T-helper 17 cell (primary cell): ENCODE measurements at regions not wholly inside any gene's neighbourhood (a gene's known extent, or its start where the extent isn't known, plus 50 kb on each side); places are given as distances from the start of the nearest gene placed in this dataset.

Source experiments
- ATAC-seq: fragments of 150-1000 bp; cut with Tn5 transposase; 2 replicates; pipeline ENCODE4 v1.10.0; 2021; ENCODE audit warnings: mild to moderate bottlenecking, moderate library complexity
- DNase-seq, 3 donors: peaks; one replicate each; pipeline versions ENCODE4 v3.0.0 to v3.0.0-alpha.2; 2020 to 2021
- H3K9me3 ChIP-seq: one replicate; pipeline ENCODE4 v1.7.0; 2013; ENCODE audit warnings: low read length, mild to moderate bottlenecking; ENCODE audit not compliant: control insufficient read depth, poor library complexity, severe bottlenecking
- H3K27ac Mint-ChIP-seq: one replicate; pipeline ENCODE4 v1.8.0; 2022; ENCODE audit warnings: mild to moderate bottlenecking, moderate library complexity, mixed read lengths
- H3K27me3 Mint-ChIP-seq: one replicate; pipeline ENCODE4 v1.8.0; 2022; ENCODE audit warnings: mixed read lengths
- H3K36me3 Mint-ChIP-seq: one replicate; pipeline ENCODE4 v1.8.0; 2022; ENCODE audit warnings: low read depth, mixed read lengths
- H3K4me1 Mint-ChIP-seq: one replicate; pipeline ENCODE4 v1.8.0; 2022; ENCODE audit warnings: mild to moderate bottlenecking, mixed read lengths
- H3K4me3 Mint-ChIP-seq: one replicate; pipeline ENCODE4 v1.8.0; 2022; ENCODE audit warnings: mild to moderate bottlenecking, moderate library complexity, mixed read lengths

GRCh38 chr6:33947916-33948594 lies 144.3 kb upstream of the MLN start:
- ATAC-seq (no peak), DNase-seq (no peak)
- H3K4me1 Mint-ChIP-seq = no peaks in the 10 kb centered on the region
- H3K36me3 Mint-ChIP-seq = peaks cover 2% of the 10 kb centered on the region
- no peak overlapping the region for H3K4me3 Mint-ChIP-seq
- no peaks in the 10 kb centered on the region for H3K9me3 ChIP-seq
- H3K27ac Mint-ChIP-seq = no peak overlapping the region
- H3K27me3 Mint-ChIP-seq = peaks cover 6% of the 10 kb centered on the region

DNA sequence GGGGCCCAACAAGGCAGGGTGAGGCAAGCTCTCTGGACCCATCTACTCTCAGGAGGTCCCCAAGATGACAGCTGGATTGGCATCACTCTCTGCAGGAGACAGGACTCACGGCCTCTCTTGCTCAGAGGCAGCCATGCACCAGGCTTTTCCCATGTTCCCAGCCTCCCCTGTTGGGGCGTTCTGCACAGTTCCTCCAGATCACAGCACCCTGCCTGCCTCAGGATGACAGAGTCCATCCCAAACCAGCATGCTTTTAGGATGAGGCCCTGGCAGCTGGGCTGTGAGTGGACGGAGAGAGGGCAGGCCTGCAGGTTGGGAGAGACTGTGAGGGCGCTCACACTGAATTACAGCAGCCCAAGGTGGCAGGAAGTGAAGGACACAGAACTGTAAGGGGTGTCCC lies 143.2 kb upstream of the MLN start:
- Mint-ChIP-seq H3K4me1 (no peaks in the 10 kb centered on the region), H3K4me3 (no peak overlapping the region), H3K36me3 (peaks cover 2% of the 10 kb centered on the region), H3K27ac (no peak overlapping the region), H3K27me3 (peaks cover 4% of the 10 kb centered on the region)
- H3K9me3 ChIP-seq = no peaks in the 10 kb centered on the region
- no peak for ATAC-seq
- DNase-seq = no peak

DNA sequence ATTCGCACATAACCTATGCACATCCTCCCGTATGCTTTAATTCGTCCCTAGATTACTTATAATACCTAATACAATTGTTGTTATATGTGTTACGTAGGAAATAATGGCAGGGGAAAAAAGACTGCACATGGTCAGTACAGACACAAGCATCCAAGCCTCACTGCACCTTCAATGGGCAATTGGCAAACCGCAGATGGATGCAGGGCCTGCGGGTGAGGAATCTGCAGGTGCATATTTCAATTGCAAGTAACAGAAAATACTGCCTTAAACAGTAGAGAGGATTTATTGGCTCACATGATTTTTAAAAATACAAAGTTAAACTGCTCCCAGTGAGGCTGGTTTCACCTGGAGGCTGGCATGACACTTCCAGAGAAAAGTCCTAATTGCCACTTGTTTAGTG lies 142.1 kb upstream of the MLN start:
- Mint-ChIP-seq H3K4me1 (no peaks in the 10 kb centered on the region), H3K36me3 (peaks cover 2% of the 10 kb centered on the region), H3K4me3 (no peak overlapping the region), H3K27ac (no peak overlapping the region), H3K27me3 (peaks cover 4% of the 10 kb centered on the region)
- DNase-seq = no peak
- ATAC-seq = no peak
- H3K9me3 ChIP-seq = no peaks in the 10 kb centered on the region

DNA sequence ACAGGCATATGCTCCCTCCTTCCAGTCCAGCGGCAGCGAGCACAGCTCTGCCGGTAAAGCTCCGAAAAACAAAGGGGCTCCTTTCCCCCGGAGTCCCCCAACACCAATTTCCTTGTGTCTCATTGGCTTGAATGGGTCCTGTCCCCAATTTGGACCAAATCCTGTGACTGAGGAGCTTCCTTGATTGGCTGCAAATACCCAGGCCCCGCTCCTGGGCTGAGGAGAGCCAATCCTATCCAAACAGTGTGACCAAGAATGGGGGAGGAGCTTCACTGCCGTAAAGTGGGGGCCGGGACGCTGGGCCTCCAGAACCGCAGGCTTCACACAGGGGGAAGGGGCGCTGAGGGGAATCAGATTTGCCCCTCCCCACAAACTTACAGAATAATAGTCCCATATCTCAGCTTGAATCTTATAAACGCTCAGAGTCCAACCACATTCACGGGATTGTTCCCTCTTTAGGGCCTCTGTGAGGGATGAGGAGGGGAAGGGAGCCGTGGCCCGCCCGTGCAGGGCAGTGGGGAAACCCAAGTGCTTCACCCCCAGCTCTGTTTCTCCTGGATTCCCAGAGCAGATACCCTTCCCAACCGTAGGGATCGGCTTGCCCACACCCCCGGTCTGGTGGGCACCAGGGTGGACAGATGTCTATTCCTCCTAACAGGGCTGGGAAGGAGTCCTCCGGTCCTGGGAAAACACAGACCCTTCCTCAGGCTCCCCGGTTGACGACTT lies 141.0 kb upstream of the MLN start:
- DNase-seq (no peak), ATAC-seq (no peak)

GRCh38 chr6:33936886-33937285 lies 133.1 kb upstream of the MLN start:
- DNase-seq = no peak
- ATAC-seq = no peak
- no peaks in the 10 kb centered on the region for H3K36me3 Mint-ChIP-seq
- no peaks in the 10 kb centered on the region for H3K9me3 ChIP-seq
- no peak overlapping the region for H3K27ac Mint-ChIP-seq
- peaks cover 44% of the 10 kb centered on the region for H3K27me3 Mint-ChIP-seq
- H3K4me3 Mint-ChIP-seq = no peak overlapping the region
- H3K4me1 Mint-ChIP-seq = peaks cover 3% of the 10 kb centered on the region

More for the DNA sequence above, 141.0 kb upstream of the MLN start:
- Mint-ChIP-seq H3K27ac (no peak overlapping the region), H3K4me1 (no peaks in the 10 kb centered on the region), H3K4me3 (no peak overlapping the region), H3K27me3 (peaks cover 12% of the 10 kb centered on the region), H3K36me3 (peaks cover 2% of the 10 kb centered on the region)
- no peaks in the 10 kb centered on the region for H3K9me3 ChIP-seq

GRCh38 chr6:33935439-33936080 lies 131.8 kb upstream of the MLN start:
- Mint-ChIP-seq H3K36me3 (peaks cover 4% of the 10 kb centered on the region), H3K4me3 (no peak overlapping the region), H3K4me1 (peaks cover 3% of the 10 kb centered on the region), H3K27me3 (peaks cover 47% of the 10 kb centered on the region), H3K27ac (no peak overlapping the region)
- no peaks in the 10 kb centered on the region for H3K9me3 ChIP-seq
- ATAC-seq = no peak
- DNase-seq = no peak

DNA sequence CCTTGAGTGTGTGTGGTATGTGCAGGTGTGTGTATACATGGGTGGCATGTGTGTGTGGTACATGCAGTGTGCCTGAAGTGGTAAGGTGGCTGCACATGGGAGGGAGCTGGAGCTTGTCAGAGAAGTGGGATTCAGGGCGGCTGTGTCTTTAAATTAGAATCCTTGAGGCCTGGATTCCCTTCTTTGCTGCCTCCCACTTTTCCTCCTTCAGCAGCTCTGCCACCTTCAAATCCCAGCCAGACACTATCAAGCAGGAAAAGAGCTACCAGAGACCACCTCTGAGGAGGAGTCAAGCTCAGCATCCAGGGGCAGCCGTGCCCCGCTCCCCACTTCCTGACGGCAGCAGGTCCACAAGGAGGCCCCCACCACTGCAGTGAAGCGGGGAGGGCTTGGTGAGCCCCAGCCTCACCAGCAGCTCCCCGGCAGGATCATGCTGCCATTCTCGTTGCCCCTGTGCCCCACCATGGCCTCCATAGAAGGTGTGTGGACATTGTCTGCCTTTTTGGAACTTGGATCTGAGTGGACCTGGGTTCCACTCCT lies 131.0 kb upstream of the MLN start:
- Mint-ChIP-seq H3K27ac (no peak overlapping the region), H3K27me3 (peaks cover 43% of the 10 kb centered on the region), H3K36me3 (peaks cover 4% of the 10 kb centered on the region), H3K4me1 (peaks cover 3% of the 10 kb centered on the region), H3K4me3 (no peak overlapping the region)
- DNase-seq (no peak), ATAC-seq (no peak)
- no peaks in the 10 kb centered on the region for H3K9me3 ChIP-seq

- Mint-ChIP-seq H3K4me1 (peaks cover 3% of the 10 kb centered on the region), H3K27ac (no peak overlapping the region), H3K27me3 (peaks cover 30% of the 10 kb centered on the region), H3K36me3 (peaks cover 4% of the 10 kb centered on the region), H3K4me3 (no peak overlapping the region)
- H3K9me3 ChIP-seq = no peaks in the 10 kb centered on the region
- ATAC-seq (no peak), DNase-seq (no peak)
These were observed 129.3 kb upstream of the MLN start for GRCh38 chr6:33933101-33933500.

DNA sequence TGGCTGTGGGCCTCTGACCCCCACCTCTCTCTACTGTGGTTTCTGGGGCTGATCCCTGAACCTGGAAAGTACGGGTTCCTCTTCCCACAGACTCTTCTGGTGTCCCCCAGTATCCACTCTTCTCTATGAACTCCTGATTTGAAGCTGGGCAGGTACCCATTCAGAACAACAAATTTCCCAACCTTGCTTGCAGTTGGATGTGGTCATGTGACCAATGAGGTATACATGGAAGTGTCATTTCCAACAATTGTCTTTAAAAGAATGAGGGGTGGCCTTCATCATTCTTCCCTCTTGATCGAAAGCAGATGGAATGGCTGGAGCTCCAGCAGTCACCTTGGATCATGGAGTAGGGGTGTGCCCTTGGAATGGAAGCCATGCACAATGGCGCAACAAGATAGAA lies 128.0 kb upstream of the MLN start:
- peaks cover 25% of the 10 kb centered on the region for H3K27me3 Mint-ChIP-seq
- ATAC-seq (no peak), DNase-seq (no peak)
- H3K27ac Mint-ChIP-seq = no peak overlapping the region
- H3K4me3 Mint-ChIP-seq = no peak overlapping the region
- peaks cover 4% of the 10 kb centered on the region for H3K36me3 Mint-ChIP-seq
- peaks cover 3% of the 10 kb centered on the region for H3K4me1 Mint-ChIP-seq
- H3K9me3 ChIP-seq = no peaks in the 10 kb centered on the region

DNA sequence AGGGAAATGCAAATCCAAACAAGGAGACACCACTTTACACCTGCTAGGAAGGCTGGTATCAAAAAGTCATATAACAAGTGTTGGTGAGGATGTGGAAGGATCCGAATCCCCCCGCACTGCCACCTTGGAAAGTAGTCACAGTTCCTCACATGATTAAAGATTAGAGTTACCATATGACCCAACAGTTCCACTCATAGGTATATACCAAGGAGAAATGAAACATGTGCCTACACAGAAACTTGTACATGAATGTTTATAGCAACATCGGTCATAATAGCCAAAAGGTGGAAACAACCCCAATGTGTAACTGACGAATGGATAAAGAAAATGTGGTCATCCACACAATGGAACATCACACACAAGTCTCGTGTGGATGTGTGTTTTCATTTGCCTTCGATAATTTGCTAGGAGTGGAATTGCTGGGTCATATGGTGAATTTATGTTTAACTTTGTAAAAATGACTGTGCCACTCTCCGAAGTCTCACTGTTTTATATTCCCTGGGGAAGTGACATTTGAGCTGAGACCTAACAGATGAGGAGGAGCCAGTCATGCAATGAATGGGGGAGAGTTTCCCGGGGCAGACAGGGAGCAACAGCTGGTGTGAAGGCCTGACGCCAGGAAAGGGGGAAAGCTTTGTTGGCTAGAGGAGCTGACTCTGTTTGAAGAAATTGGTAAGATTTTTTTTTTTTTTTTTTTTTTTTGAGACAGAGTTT lies 125.9 kb upstream of the MLN start:
- no peaks in the 10 kb centered on the region for H3K4me1 Mint-ChIP-seq
- H3K27ac Mint-ChIP-seq = no peak overlapping the region
- peaks cover 20% of the 10 kb centered on the region for H3K27me3 Mint-ChIP-seq
- no peak for DNase-seq
- H3K9me3 ChIP-seq = no peaks in the 10 kb centered on the region
- H3K4me3 Mint-ChIP-seq = no peak overlapping the region
- peaks cover 4% of the 10 kb centered on the region for H3K36me3 Mint-ChIP-seq
- ATAC-seq = no peak

DNA sequence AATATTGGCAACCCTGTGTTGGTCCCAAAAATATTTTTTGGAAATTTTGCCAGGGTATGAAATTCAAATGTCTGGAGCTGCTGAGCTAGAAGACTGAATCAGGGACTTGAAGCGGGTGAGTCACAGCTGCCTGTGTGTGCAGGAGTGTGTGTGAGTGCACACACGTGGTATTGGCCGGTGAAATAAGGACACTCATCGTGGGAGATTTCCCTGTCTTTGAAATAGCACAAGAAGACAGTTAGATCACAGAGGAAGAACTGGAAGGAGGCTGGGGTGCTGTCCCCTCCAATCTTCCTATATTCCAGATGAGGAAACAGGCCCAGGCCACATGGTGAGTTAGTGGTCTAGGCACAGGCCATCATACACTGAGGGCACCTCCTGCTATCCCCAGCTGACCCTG lies 123.8 kb upstream of the MLN start:
- DNase-seq (no peak), ATAC-seq (no peak)
- H3K9me3 ChIP-seq = no peaks in the 10 kb centered on the region
- Mint-ChIP-seq H3K4me1 (peaks cover 10% of the 10 kb centered on the region), H3K27me3 (peaks cover 12% of the 10 kb centered on the region), H3K4me3 (no peak overlapping the region), H3K27ac (no peak overlapping the region), H3K36me3 (peaks cover 4% of the 10 kb centered on the region)

- H3K36me3 Mint-ChIP-seq = peaks cover 4% of the 10 kb centered on the region
- ATAC-seq = no peak
- peaks cover 10% of the 10 kb centered on the region for H3K4me1 Mint-ChIP-seq
- peaks cover 11% of the 10 kb centered on the region for H3K27me3 Mint-ChIP-seq
- no peak overlapping the region for H3K4me3 Mint-ChIP-seq
- DNase-seq = no peak
- H3K9me3 ChIP-seq = no peaks in the 10 kb centered on the region
- no peak overlapping the region for H3K27ac Mint-ChIP-seq
These were observed 123.3 kb upstream of the MLN start for GRCh38 chr6:33927112-33927511.

DNA sequence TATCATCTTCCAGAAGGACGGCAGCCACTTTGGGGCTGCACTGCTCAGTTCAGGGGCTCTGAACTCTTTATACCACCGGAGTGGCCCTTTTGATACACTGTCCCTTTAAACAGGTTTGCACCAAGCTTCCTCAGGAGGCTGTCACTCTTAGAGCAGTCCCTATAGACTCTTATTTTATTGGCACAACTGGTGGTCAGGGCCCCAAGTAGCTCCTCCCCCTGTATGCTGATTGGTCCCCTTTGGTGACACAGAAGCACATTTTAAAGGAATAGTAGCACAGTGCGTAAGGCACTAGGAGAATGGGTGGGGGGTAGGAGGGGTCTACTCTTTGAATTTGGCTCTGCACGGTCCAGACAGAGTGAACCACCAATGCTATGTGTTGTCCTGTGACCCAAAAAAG lies 122.6 kb upstream of the MLN start:
- Mint-ChIP-seq H3K27ac (no peak overlapping the region), H3K27me3 (peaks cover 6% of the 10 kb centered on the region), H3K4me3 (no peak overlapping the region), H3K36me3 (peaks cover 4% of the 10 kb centered on the region), H3K4me1 (peaks cover 14% of the 10 kb centered on the region)
- no peak for DNase-seq
- no peaks in the 10 kb centered on the region for H3K9me3 ChIP-seq
- ATAC-seq = no peak
